OCI-LY7 (cell line): ENCODE measurements at regions not wholly inside any gene's neighbourhood (a gene's known extent, or its start where the extent isn't known, plus 50 kb on each side); places are given as distances from the start of the nearest gene placed in this dataset.

Experiments used
- CTCF ChIP-seq: fragments of 200-600 bp; sonication (generic); conservative IDR thresholded peaks from 2 replicates; pipeline ENCODE4 v1.5.1; 2014; ENCODE audit warnings: mild to moderate bottlenecking, antibody characterized with exemption, low read length, moderate library complexity, mixed read lengths
- EZH2phosphoT487 ChIP-seq: fragments of 200-600 bp; sonication (generic); IDR thresholded peaks from 2 replicates; pipeline ENCODE4 v1.6.1; 2018; ENCODE audit warnings: low read depth, borderline replicate concordance, mild to moderate bottlenecking, mixed run types, antibody characterized with exemption, low read length, moderate library complexity, mixed read lengths

- TF ChIP-seq CTCF (no peak), EZH2phosphoT487 (no peak)
Measured at GRCh38 chr5:53825926-53826325, 265.5 kb downstream of the NDUFS4 start.
